ENCODE measurements at regions not wholly inside any gene's neighbourhood (a gene's known extent, or its start where the extent isn't known, plus 50 kb on each side); places are given as distances from the start of the nearest gene placed in this dataset.

DNA sequence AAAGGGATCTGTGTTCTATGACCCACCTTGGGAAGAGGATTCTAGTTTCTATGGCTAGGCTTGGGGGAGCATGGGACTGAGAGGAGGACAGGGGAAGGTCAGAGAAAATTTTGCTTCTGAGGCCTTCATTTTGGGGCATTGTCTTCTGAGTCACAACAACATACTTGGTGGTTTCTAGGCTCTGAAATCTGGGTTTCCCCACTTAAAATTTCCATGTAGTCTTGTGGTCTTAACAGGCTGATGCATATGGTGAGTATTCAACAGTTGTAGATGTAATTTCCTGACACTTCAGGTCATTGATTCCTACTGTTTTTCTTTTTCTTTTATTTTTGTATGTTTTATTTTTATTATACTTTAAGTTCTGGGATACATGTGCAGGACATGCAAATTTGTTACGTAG is 88.5 kb downstream of the ANKRD7 start:
- TF ChIP-seq, protein P1, sequence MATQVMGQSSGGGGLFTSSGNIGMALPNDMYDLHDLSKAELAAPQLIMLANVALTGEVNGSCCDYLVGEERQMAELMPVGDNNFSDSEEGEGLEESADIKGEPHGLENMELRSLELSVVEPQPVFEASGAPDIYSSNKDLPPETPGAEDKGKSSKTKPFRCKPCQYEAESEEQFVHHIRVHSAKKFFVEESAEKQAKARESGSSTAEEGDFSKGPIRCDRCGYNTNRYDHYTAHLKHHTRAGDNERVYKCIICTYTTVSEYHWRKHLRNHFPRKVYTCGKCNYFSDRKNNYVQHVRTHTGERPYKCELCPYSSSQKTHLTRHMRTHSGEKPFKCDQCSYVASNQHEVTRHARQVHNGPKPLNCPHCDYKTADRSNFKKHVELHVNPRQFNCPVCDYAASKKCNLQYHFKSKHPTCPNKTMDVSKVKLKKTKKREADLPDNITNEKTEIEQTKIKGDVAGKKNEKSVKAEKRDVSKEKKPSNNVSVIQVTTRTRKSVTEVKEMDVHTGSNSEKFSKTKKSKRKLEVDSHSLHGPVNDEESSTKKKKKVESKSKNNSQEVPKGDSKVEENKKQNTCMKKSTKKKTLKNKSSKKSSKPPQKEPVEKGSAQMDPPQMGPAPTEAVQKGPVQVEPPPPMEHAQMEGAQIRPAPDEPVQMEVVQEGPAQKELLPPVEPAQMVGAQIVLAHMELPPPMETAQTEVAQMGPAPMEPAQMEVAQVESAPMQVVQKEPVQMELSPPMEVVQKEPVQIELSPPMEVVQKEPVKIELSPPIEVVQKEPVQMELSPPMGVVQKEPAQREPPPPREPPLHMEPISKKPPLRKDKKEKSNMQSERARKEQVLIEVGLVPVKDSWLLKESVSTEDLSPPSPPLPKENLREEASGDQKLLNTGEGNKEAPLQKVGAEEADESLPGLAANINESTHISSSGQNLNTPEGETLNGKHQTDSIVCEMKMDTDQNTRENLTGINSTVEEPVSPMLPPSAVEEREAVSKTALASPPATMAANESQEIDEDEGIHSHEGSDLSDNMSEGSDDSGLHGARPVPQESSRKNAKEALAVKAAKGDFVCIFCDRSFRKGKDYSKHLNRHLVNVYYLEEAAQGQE (IDR thresholded peaks at IDR 0.05; ENCODE audit: insufficient replicate concordance, low read depth): no peak
- no peak for TF ChIP-seq SPI1 (IDR thresholded peaks at IDR 0.05; ENCODE audit: borderline replicate concordance, low read depth)
- TF ChIP-seq, protein P2, sequence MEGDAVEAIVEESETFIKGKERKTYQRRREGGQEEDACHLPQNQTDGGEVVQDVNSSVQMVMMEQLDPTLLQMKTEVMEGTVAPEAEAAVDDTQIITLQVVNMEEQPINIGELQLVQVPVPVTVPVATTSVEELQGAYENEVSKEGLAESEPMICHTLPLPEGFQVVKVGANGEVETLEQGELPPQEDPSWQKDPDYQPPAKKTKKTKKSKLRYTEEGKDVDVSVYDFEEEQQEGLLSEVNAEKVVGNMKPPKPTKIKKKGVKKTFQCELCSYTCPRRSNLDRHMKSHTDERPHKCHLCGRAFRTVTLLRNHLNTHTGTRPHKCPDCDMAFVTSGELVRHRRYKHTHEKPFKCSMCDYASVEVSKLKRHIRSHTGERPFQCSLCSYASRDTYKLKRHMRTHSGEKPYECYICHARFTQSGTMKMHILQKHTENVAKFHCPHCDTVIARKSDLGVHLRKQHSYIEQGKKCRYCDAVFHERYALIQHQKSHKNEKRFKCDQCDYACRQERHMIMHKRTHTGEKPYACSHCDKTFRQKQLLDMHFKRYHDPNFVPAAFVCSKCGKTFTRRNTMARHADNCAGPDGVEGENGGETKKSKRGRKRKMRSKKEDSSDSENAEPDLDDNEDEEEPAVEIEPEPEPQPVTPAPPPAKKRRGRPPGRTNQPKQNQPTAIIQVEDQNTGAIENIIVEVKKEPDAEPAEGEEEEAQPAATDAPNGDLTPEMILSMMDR (IDR thresholded peaks at IDR 0.05; ENCODE audit: insufficient read depth, low read length): no peak
- no peak for TF ChIP-seq POLR2AphosphoS5 (IDR thresholded peaks at IDR 0.05; ENCODE audit: low read depth)
